ENCODE measurements at regions not wholly inside any gene's neighbourhood (a gene's known extent, or its start where the extent isn't known, plus 50 kb on each side); places are given as distances from the start of the nearest gene placed in this dataset.

DNA sequence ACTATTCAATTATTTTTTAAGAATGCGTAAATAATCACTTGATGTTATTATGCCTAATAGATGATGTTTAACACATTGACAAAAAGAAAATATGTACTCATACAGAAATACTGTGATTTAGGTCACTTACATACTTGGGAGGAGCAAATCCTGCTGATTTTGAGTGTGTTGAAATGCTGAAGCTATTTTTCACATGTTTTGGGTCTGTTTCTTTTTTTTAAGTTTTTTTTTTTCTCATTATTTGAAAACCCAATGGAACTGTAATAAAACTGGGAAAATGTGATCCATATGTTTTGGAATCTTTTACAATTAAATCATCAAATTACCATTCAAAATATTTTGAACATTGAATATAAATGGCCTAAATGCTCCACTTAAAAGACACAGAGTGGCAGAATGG lies 366.2 kb upstream of the ADAMTS5 start:
- intact Hi-C loops (cut with DNase I), result no loop called here

DNA sequence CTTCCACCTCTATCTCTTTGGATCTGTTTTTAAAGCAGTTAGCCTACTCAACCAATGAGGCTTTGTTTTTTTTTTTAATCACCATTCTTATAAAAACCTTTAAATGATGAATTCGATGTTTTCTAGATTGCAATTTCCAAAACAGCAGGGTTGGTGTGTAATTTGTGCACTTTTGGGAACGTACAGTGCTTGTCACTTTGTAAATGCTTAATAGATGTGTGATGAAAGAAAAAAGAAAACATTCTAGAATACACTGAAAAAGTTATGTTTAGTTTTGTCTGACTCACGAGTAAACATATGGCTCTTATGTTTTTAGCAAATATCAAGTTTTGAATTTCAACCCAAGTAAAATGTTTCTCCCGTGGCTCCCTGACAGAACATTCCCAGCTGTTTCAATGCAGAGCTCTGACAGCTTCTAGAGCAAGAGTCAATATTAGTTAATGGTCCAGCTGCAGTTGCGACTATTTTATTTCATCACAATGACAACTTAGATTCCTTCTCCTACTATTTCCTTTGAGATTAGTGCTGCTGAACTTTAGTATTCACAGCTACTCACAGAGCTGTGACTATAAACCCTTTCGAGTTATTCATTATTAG lies 362.5 kb upstream of the ADAMTS5 start:
- ATAC-seq (no peak), DNase-seq (no peak)
- WGBS, 3 donors, result 27 to 39% (median 31%) methylated on average over 6 of the region's 6 CpGs
- TF ChIP-seq, protein P1, sequence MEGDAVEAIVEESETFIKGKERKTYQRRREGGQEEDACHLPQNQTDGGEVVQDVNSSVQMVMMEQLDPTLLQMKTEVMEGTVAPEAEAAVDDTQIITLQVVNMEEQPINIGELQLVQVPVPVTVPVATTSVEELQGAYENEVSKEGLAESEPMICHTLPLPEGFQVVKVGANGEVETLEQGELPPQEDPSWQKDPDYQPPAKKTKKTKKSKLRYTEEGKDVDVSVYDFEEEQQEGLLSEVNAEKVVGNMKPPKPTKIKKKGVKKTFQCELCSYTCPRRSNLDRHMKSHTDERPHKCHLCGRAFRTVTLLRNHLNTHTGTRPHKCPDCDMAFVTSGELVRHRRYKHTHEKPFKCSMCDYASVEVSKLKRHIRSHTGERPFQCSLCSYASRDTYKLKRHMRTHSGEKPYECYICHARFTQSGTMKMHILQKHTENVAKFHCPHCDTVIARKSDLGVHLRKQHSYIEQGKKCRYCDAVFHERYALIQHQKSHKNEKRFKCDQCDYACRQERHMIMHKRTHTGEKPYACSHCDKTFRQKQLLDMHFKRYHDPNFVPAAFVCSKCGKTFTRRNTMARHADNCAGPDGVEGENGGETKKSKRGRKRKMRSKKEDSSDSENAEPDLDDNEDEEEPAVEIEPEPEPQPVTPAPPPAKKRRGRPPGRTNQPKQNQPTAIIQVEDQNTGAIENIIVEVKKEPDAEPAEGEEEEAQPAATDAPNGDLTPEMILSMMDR (IDR thresholded peaks at IDR 0.05), result no peak
- Histone ChIP-seq H3K27me3 (ENCODE audit: insufficient read depth in 3 of 3, low read length in 2 of 3) (no peaks in the 10 kb centered on the region), H3K36me3 (ENCODE audit: insufficient read depth in 1 of 2, low read depth in 1 of 2) (no peaks in the 10 kb centered on the region), H3K27ac (no peak overlapping the region), H3K4me1 (no peaks in the 10 kb centered on the region), H3K9me3 (peaks cover 2% of the 10 kb centered on the region), H3K4me3 (no peak overlapping the region)
- intact Hi-C loops (cut with DNase I), result no loop called here

More for the DNA sequence above, 366.2 kb upstream of the ADAMTS5 start:
- TF ChIP-seq, protein P1 (IDR thresholded peaks at IDR 0.05), result no peak
- peaks cover 4% of the 10 kb centered on the region for H3K9me3 ChIP-seq
- H3K4me1 ChIP-seq, result no peaks in the 10 kb centered on the region
- DNase-seq (no peak), ATAC-seq (no peak)
- 88 to 100% (median 97%) methylated on average over 1 of the region's 1 CpG for WGBS, 3 donors
- no peak overlapping the region for H3K27ac ChIP-seq
- no peak overlapping the region for H3K4me3 ChIP-seq
- H3K36me3 ChIP-seq (ENCODE audit: insufficient read depth in 1 of 2, low read depth in 1 of 2), result no peaks in the 10 kb centered on the region
- H3K27me3 ChIP-seq (ENCODE audit: insufficient read depth in 3 of 3, low read length in 2 of 3), result no peaks in the 10 kb centered on the region

DNA sequence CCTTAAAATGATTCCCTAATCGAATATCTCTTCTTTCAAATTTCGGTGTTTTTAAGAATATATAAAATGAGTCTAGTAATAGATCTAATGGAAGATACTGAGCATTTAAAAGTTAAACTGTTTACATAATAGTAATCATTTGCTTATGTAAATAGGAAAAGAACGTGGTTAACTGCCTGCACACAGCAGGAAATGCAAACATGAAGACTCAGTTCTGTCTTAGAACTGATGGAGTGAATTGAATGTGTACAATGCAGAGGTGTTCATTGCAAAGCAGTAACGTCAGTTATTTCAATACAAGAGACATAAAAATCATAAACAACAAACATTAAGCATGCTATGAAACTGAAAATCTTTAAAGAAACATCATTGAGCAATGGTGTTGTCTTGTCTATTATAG lies 359.4 kb upstream of the ADAMTS5 start:
- TF ChIP-seq, protein P1 (IDR thresholded peaks at IDR 0.05), result no peak
- DNase-seq (no peak), ATAC-seq (no peak)
- Histone ChIP-seq H3K36me3 (ENCODE audit: insufficient read depth in 1 of 2, low read depth in 1 of 2) (no peaks in the 10 kb centered on the region), H3K27me3 (ENCODE audit: insufficient read depth in 3 of 3, low read length in 2 of 3) (no peaks in the 10 kb centered on the region), H3K4me1 (no peaks in the 10 kb centered on the region), H3K9me3 (no peaks in the 10 kb centered on the region), H3K4me3 (no peak overlapping the region), H3K27ac (no peak overlapping the region)
- intact Hi-C loops (cut with DNase I), result no loop called here
- 53 to 57% (median 57%) methylated on average over 4 of the region's 4 CpGs for WGBS, 3 donors

- 43 to 66% (median 48%) methylated on average over 2 of the region's 2 CpGs for WGBS, 3 donors
- no peak overlapping the region for H3K27ac ChIP-seq
- intact Hi-C loops (cut with DNase I), result no loop called here
- H3K9me3 ChIP-seq, result no peaks in the 10 kb centered on the region
- no peaks in the 10 kb centered on the region for H3K4me1 ChIP-seq
- no peaks in the 10 kb centered on the region for H3K36me3 ChIP-seq (ENCODE audit: insufficient read depth in 1 of 2, low read depth in 1 of 2)
- TF ChIP-seq, protein P1 (IDR thresholded peaks at IDR 0.05), result no peak
- H3K27me3 ChIP-seq (ENCODE audit: insufficient read depth in 3 of 3, low read length in 2 of 3), result no peaks in the 10 kb centered on the region
- no peak overlapping the region for H3K4me3 ChIP-seq
- ATAC-seq (no peak), DNase-seq (no peak)
Observed at GRCh38 chr21:27323331-27323730, 356.4 kb upstream of the ADAMTS5 start.

GRCh38 chr21:27321791-27322190 lies 354.9 kb upstream of the ADAMTS5 start:
- 83 to 88% (median 87%) methylated on average over 2 of the region's 2 CpGs for WGBS, 3 donors
- H3K4me1 ChIP-seq, result no peaks in the 10 kb centered on the region
- DNase-seq (no peak), ATAC-seq (no peak)
- H3K27ac ChIP-seq, result no peak overlapping the region
- H3K36me3 ChIP-seq (ENCODE audit: insufficient read depth in 1 of 2, low read depth in 1 of 2), result no peaks in the 10 kb centered on the region
- H3K9me3 ChIP-seq, result no peaks in the 10 kb centered on the region
- no peaks in the 10 kb centered on the region for H3K27me3 ChIP-seq (ENCODE audit: insufficient read depth in 3 of 3, low read length in 2 of 3)
- TF ChIP-seq, protein P1 (IDR thresholded peaks at IDR 0.05), result no peak
- no peak overlapping the region for H3K4me3 ChIP-seq
- intact Hi-C loops (cut with DNase I), result no loop called here

All from psoas muscle (tissue), 7 donors.